H1 (cell line): ENCODE measurements at regions not wholly inside any gene's neighbourhood (a gene's known extent, or its start where the extent isn't known, plus 50 kb on each side); places are given as distances from the start of the nearest gene placed in this dataset.
"Not testable (repeated sequence)": the region's sequence is repeated elsewhere in the genome, so short reads cannot be mapped to it uniquely, and the experiment has no call there.

Experiments
- CTCF ChIA-PET: fragments of 300-600 bp; sonication (Branson Sonifier 250); formaldehyde crosslinking; loops from one replicate; lab custom pipeline; 2021; ENCODE audit not compliant: partially characterized antibody; lab: Charles Lee
- POLR2A ChIA-PET: fragments of 300-600 bp; sonication (Branson Sonifier 250); formaldehyde crosslinking; loops from one replicate; lab custom pipeline; 2021; ENCODE audit warnings: inconsistent platforms; ENCODE audit not compliant: partially characterized antibody; lab: Charles Lee
- DNase-seq, 2 experiments: peaks; one replicate each; pipeline versions ENCODE4 v3.0.0 to v3.0.0-alpha.2; 2010 to 2022; ENCODE audit warnings: low spot score in 2 of 2, low read depth in 1 of 2, mixed read lengths in 1 of 2
- FAIRE-seq: peaks from 2 replicates; lab custom pipeline; 2011; peaks lifted over from hg19 to GRCh38; lab: Jason Lieb, UNC
- H2AFZ ChIP-seq: 2 replicates; pipeline ENCODE4 v1.8.1; 2012; ENCODE audit warnings: low read length, inconsistent platforms
- H2AK5ac ChIP-seq: 2 replicates; pipeline ENCODE4 v1.6.1; 2013; ENCODE audit warnings: low read depth, low read length
- H2BK120ac ChIP-seq: replicated peaks from 2 replicates; pipeline ENCODE3; 2013; ENCODE audit warnings: low read depth, low read length, inconsistent platforms
- H2BK12ac ChIP-seq: 2 replicates; pipeline ENCODE4 v1.6.1; 2013; ENCODE audit warnings: low read depth, low read length
- H2BK15ac ChIP-seq: 2 replicates; pipeline ENCODE4 v1.6.1; 2013; ENCODE audit warnings: low read length
- H2BK20ac ChIP-seq: 2 replicates; pipeline ENCODE4 v1.6.1; 2013; ENCODE audit warnings: low read length
- H2BK5ac ChIP-seq: 2 replicates; pipeline ENCODE4 v1.6.1; 2013; ENCODE audit warnings: low read depth, low read length
- H3K14ac ChIP-seq: 2 replicates; pipeline ENCODE4 v1.6.1; 2013; ENCODE audit warnings: inconsistent platforms; ENCODE audit not compliant: insufficient read length
- H3K18ac ChIP-seq: 2 replicates; pipeline ENCODE4 v1.6.1; 2013; ENCODE audit warnings: low read length; ENCODE audit errors: extremely low read depth
- H3K23ac ChIP-seq: 2 replicates; pipeline ENCODE4 v1.6.1; 2013; ENCODE audit warnings: inconsistent platforms; ENCODE audit not compliant: insufficient read length
- H3K23me2 ChIP-seq: 2 replicates; pipeline ENCODE4 v1.6.1; 2013; ENCODE audit warnings: low read depth, low read length
- H3K27ac ChIP-seq: 2 replicates; pipeline ENCODE4 v1.6.1; 2011; ENCODE audit warnings: low read depth, low read length, inconsistent platforms
- H3K27me3 ChIP-seq, 4 experiments: replicated peaks in 1 of 4; 1 replicate in 1 of 4; 2 replicates in 3 of 4; pipeline versions ENCODE4 v1.6.1 to v1.8.1; 2011 to 2013; ENCODE audit warnings: low read length in 3 of 4, mild to moderate bottlenecking in 3 of 4, inconsistent platforms in 2 of 4, mixed read lengths in 2 of 4, moderate library complexity in 1 of 4; ENCODE audit not compliant: control insufficient read depth in 3 of 4, insufficient read depth in 3 of 4; ENCODE audit errors: extremely low read depth in 1 of 4
- H3K36me3 ChIP-seq, 4 experiments: 2 replicates each; pipeline versions ENCODE4 v1.6.1 to v1.8.1; 2011 to 2013; ENCODE audit warnings: mild to moderate bottlenecking in 4 of 4, low read length in 3 of 4, moderate library complexity in 2 of 4, control low read depth in 1 of 4, inconsistent platforms in 1 of 4; ENCODE audit not compliant: insufficient read depth in 4 of 4, control insufficient read depth in 2 of 4
- H3K4ac ChIP-seq: replicated peaks from 2 replicates; pipeline ENCODE3; 2013; ENCODE audit warnings: low read length, low read depth, mixed read lengths, inconsistent platforms; ENCODE audit not compliant: insufficient read length
- H3K4me1 ChIP-seq, 4 experiments: replicated peaks in 1 of 4; 1 replicate in 1 of 4; 2 replicates in 3 of 4; pipeline versions ENCODE4 v1.6.1 to v1.8.1; 2011 to 2013; ENCODE audit warnings: low read length in 3 of 4, inconsistent platforms in 2 of 4, mixed read lengths in 1 of 4; ENCODE audit not compliant: insufficient read depth in 4 of 4, control insufficient read depth in 3 of 4
- H3K4me2 ChIP-seq, 2 experiments: 2 replicates each; pipeline versions ENCODE4 v1.6.1 to v1.8.1; 2011 to 2013; ENCODE audit warnings: low read depth in 2 of 2, low read length in 2 of 2, control low read depth in 1 of 2, inconsistent platforms in 1 of 2, mild to moderate bottlenecking in 1 of 2; ENCODE audit not compliant: insufficient read depth in 1 of 2
- H3K4me3 ChIP-seq, 4 experiments: fragments of 200-600, 300-600 bp in 1 of 4; sonication (generic), shearing (Covaris generic), sonication (Bioruptor Twin) in 1 of 4; 2 replicates each; pipeline versions ENCODE4 v1.5.1 to v1.8.1; 2011 to 2016; ENCODE audit warnings: low read length in 4 of 4, low read depth in 3 of 4, control low read depth in 2 of 4, inconsistent platforms in 2 of 4, mild to moderate bottlenecking in 2 of 4, mixed read lengths in 1 of 4, moderate library complexity in 1 of 4; ENCODE audit not compliant: insufficient read depth in 2 of 4; ENCODE audit errors: extremely low read depth in 1 of 4
- H3K56ac ChIP-seq: replicated peaks from 2 replicates; pipeline ENCODE3; 2013; ENCODE audit warnings: low read depth, mild to moderate bottlenecking, mixed read lengths, low read length, inconsistent platforms; ENCODE audit not compliant: insufficient read length
- H3K79me1 ChIP-seq: 2 replicates; pipeline ENCODE4 v1.6.1; 2013; ENCODE audit warnings: low read depth, low read length, control low read depth
- H3K79me2 ChIP-seq, 2 experiments: 2 replicates each; pipeline versions ENCODE4 v1.6.1 to v1.8.1; 2012 to 2013; ENCODE audit warnings: low read length in 2 of 2, mild to moderate bottlenecking in 2 of 2, inconsistent platforms in 1 of 2; ENCODE audit not compliant: insufficient read depth in 2 of 2, control insufficient read depth in 1 of 2
- H3K9ac ChIP-seq, 4 experiments: replicated peaks in 1 of 4; 1 replicate in 1 of 4; 2 replicates in 3 of 4; pipeline versions ENCODE4 v1.6.1 to v1.8.1; 2011 to 2013; ENCODE audit warnings: low read depth in 3 of 4, low read length in 3 of 4, control low read depth in 2 of 4, mild to moderate bottlenecking in 2 of 4, moderate library complexity in 2 of 4, inconsistent platforms in 1 of 4; ENCODE audit errors: extremely low read depth in 1 of 4
- H3K9me3 ChIP-seq, 2 experiments: 2 replicates each; pipeline versions ENCODE4 v1.6.1 to v1.8.1; 2012 to 2013; ENCODE audit warnings: mild to moderate bottlenecking in 2 of 2, moderate library complexity in 2 of 2, control low read depth in 1 of 2, inconsistent platforms in 1 of 2, low read depth in 1 of 2, low read length in 1 of 2, mixed read lengths in 1 of 2; ENCODE audit not compliant: insufficient read depth in 2 of 2
- H4K20me1 ChIP-seq, 2 experiments: replicated peaks in 1 of 2; 2 replicates each; pipeline versions ENCODE3 to v1.8.1; 2011 to 2013; ENCODE audit warnings: inconsistent platforms in 2 of 2, low read length in 2 of 2, mild to moderate bottlenecking in 1 of 2; ENCODE audit not compliant: insufficient read depth in 2 of 2, control insufficient read depth in 1 of 2
- H4K5ac ChIP-seq: 2 replicates; pipeline ENCODE4 v1.6.1; 2013; ENCODE audit warnings: low read length, low read depth, mixed read lengths, inconsistent platforms; ENCODE audit not compliant: insufficient read length
- H4K8ac ChIP-seq: 2 replicates; pipeline ENCODE4 v1.8.0; 2013; ENCODE audit warnings: mild to moderate bottlenecking, moderate library complexity, low read length, inconsistent platforms; ENCODE audit not compliant: insufficient read depth; ENCODE audit errors: extremely low read depth
- H4K91ac ChIP-seq: replicated peaks from 2 replicates; pipeline ENCODE3; 2013; ENCODE audit warnings: low read length, mixed read lengths, inconsistent platforms; ENCODE audit not compliant: insufficient read length
- WGBS, 2 experiments: shearing (Covaris generic) in 1 of 2; methylation state at CpG; one replicate each; pipeline versions ENCODE4 v1.1.6 to v1.1.7; 2013 to 2015; ENCODE audit warnings: low lambda C conversion rate in 2 of 2, mixed read lengths in 2 of 2, inconsistent platforms in 1 of 2, low coverage in 1 of 2, missing lambda C conversion rate in 1 of 2; ENCODE audit not compliant: insufficient replicate concordance in 2 of 2, insufficient coverage in 1 of 2, insufficient read length in 1 of 2; ENCODE audit errors: extremely low coverage in 1 of 2, missing lambda C conversion rate in 1 of 2; 5-methylcytosine and 5-hydroxymethylcytosine counted together

GRCh38 chr20:29516847-29517246 lies 1740.6 kb upstream of the DEFB115 start:
- DNase-seq, H4K91ac ChIP-seq, H4K5ac ChIP-seq, H4K8ac ChIP-seq, H3K27ac ChIP-seq, CTCF ChIA-PET, H2BK20ac ChIP-seq, H3K4me1 ChIP-seq, H3K27me3 ChIP-seq, H3K4me2 ChIP-seq, H4K20me1 ChIP-seq, H2AK5ac ChIP-seq, H3K14ac ChIP-seq, H3K4me3 ChIP-seq, H3K79me1 ChIP-seq, H3K9ac ChIP-seq, H3K4ac ChIP-seq, POLR2A ChIA-PET, H3K36me3 ChIP-seq, H3K56ac ChIP-seq, H2BK15ac ChIP-seq, H3K18ac ChIP-seq, H2BK12ac ChIP-seq, H2AFZ ChIP-seq, H2BK120ac ChIP-seq, FAIRE-seq, H2BK5ac ChIP-seq, H3K23ac ChIP-seq, H3K23me2 ChIP-seq, H3K79me2 ChIP-seq: not testable (repeated sequence)
- peaks cover 22 to 30% of the 10 kb centered on the region in 2 experiments; a peak in 3 of 4 replicates for H3K9me3 ChIP-seq
- WGBS, 2 experiments = 79% methylated on average over 5 of the region's 5 CpGs; no CpG with 5 or more reads in 1 of the 2 experiments
